ENCODE measurements at regions not wholly inside any gene's neighbourhood (a gene's known extent, or its start where the extent isn't known, plus 50 kb on each side); places are given as distances from the start of the nearest gene placed in this dataset.
"Not testable (repeated sequence)": the region's sequence is repeated elsewhere in the genome, so short reads cannot be mapped to it uniquely, and the experiment has no call there.

DNA sequence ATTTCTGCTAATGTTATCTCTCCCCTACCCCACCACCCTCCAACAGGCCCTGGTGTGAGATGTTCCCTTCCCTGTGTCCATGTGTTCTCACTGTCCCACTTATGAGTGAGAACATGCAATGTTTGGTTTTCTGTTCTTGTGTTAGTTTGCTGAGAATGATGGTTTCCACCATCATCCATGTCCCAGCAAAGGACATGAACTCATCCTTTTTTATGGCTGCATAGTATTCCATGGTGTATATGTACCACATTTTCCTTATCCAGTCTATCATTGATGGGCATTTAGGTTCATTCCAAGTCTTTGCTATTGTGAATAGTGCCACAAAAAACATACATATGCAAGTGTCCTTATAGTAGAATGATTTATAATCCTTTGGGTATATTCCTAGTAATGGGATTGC lies 104.5 kb downstream of the ZNF33B start:
- H3K4me3 ChIP-seq; H3K27ac ChIP-seq; H3K4me1 ChIP-seq; intact Hi-C loops (cut with DNase I; ENCODE audit: low total_unique reads); H3K27me3 ChIP-seq; DNase-seq: not testable (repeated sequence)
- peaks cover 0 to 27% (median 12%) of the 10 kb centered on the region in 4 donors for H3K36me3 ChIP-seq
- H3K9me3 ChIP-seq, result peaks cover 34 to 89% (median 67%) of the 10 kb centered on the region in 4 donors

- peaks cover 34 to 83% (median 61%) of the 10 kb centered on the region in 4 donors for H3K9me3 ChIP-seq
- H3K36me3 ChIP-seq, result peaks cover 0 to 20% (median 6%) of the 10 kb centered on the region in 4 donors
- TF ChIP-seq EP300 (IDR thresholded peaks at IDR 0.05) (no peak), POLR2A (IDR thresholded peaks at IDR 0.05) (no peak), CTCF (IDR thresholded peaks at IDR 0.05) (no peak), POLR2AphosphoS5 (IDR thresholded peaks at IDR 0.05) (no peak)
- no peak overlapping the region for H3K27ac ChIP-seq
- H3K4me3 ChIP-seq, result no peak overlapping the region
- H3K27me3 ChIP-seq, result no peaks in the 10 kb centered on the region
- intact Hi-C loops (cut with DNase I; ENCODE audit: low total_unique reads), result no loop called here
- DNase-seq, result no peak
- 94 to 100% (median 97%) methylated on average over 1 of the region's 1 CpG for WGBS, 5 donors
- H3K4me1 ChIP-seq, result no peaks in the 10 kb centered on the region
Measured at GRCh38 chr10:42532996-42533395, 105.4 kb downstream of the ZNF33B start.

- 78 to 97% (median 95%) methylated on average over 2 of the region's 2 CpGs for WGBS, 5 donors
- peaks cover 65 to 91% (median 82%) of the 10 kb centered on the region in 4 donors for H3K9me3 ChIP-seq
- intact Hi-C loops (cut with DNase I; ENCODE audit: low total_unique reads), result no loop called here
- H3K4me3 ChIP-seq, result no peak overlapping the region
- peaks cover 37 to 71% (median 62%) of the 10 kb centered on the region in 4 donors for H3K36me3 ChIP-seq
- DNase-seq, result no peak
- no peak overlapping the region for H3K27ac ChIP-seq
- no peaks in the 10 kb centered on the region for H3K4me1 ChIP-seq
- no peak for TF ChIP-seq POLR2A (IDR thresholded peaks at IDR 0.05)
- TF ChIP-seq POLR2AphosphoS5 (IDR thresholded peaks at IDR 0.05), result no peak
- TF ChIP-seq EP300 (IDR thresholded peaks at IDR 0.05), result no peak
- TF ChIP-seq CTCF (IDR thresholded peaks at IDR 0.05), result no peak
- H3K27me3 ChIP-seq, result no peaks in the 10 kb centered on the region
Measured at GRCh38 chr10:42523098-42523497, 115.3 kb downstream of the ZNF33B start.

DNA sequence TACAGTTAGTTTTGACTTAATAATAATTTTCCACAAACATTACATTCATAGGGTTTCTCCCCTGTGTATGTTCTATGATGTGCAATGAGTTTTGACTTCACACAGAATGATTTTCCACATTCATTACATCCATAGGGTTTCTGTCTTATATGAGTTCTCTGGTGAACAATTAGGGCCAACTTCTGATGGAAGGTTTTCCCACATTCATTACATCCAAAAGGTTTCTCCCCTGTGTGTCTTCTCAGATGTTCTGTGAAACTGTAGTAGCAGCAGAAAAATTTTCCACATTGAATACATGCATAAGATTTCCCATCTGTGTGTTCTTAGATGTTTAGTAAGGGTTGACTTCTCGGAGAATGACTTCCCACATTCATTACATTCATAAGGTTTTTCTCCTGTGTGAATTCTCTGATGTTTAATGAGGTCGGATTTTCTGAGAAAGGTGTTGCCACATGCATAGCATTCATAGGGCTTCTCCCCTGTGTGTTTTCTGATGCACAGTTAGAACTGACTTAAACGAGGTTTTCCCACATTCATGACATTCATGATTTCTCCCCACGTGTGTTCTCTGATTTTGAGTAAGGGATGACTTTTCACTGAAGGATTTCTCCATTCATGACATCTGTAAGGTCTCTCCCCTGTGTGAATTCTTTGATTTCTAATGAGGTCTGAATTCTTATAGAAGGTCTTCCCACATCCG lies 118.5 kb downstream of the ZNF33B start:
- H3K9me3 ChIP-seq, result peaks cover 87 to 100% (median 100%) of the 10 kb centered on the region in 4 donors

More for the DNA sequence above, 118.5 kb downstream of the ZNF33B start:
- WGBS, 5 donors, result 87 to 97% (median 87%) methylated on average over 5 of the region's 5 CpGs
- intact Hi-C loops (cut with DNase I; ENCODE audit: low total_unique reads), result no loop called here
- Histone ChIP-seq H3K27me3 (no peaks in the 10 kb centered on the region), H3K27ac (no peak overlapping the region), H3K4me1 (no peaks in the 10 kb centered on the region), H3K36me3 (peaks cover 36 to 61% (median 52%) of the 10 kb centered on the region in 4 donors), H3K4me3 (no peak overlapping the region)
- no peak for TF ChIP-seq CTCF (IDR thresholded peaks at IDR 0.05)
- TF ChIP-seq POLR2AphosphoS5 (IDR thresholded peaks at IDR 0.05), result no peak
- no peak for TF ChIP-seq POLR2A (IDR thresholded peaks at IDR 0.05)
- TF ChIP-seq EP300 (IDR thresholded peaks at IDR 0.05), result no peak
- no peak for DNase-seq
